Activated CD8-positive, alpha-beta memory T cell treated with anti-CD3 and anti-CD28 coated beads, Interleukin-2, amount 50 U/mL, for 1 hour (primary cell): ENCODE measurements at regions not wholly inside any gene's neighbourhood (a gene's known extent, or its start where the extent isn't known, plus 50 kb on each side); places are given as distances from the start of the nearest gene placed in this dataset.

Source experiments
- DNase-seq: peaks from one replicate; pipeline ENCODE4 v3.0.0-alpha.2; 2020; ENCODE audit errors: extremely low read depth

GRCh38 chr2:12968399-12968798 lies 251.7 kb downstream of the TRIB2 start:
- DNase-seq: no peak

- DNase-seq: no peak
Measured at GRCh38 chr2:12970861-12971260, 254.1 kb downstream of the TRIB2 start.

GRCh38 chr2:12971581-12972365 lies 255.0 kb downstream of the TRIB2 start:
- no peak for DNase-seq

GRCh38 chr2:12978066-12978835 lies 261.5 kb downstream of the TRIB2 start:
- DNase-seq: no peak

- no peak for DNase-seq
Measured at GRCh38 chr2:12979066-12979465, 262.3 kb downstream of the TRIB2 start.

GRCh38 chr2:12980817-12981216 lies 264.1 kb downstream of the TRIB2 start:
- DNase-seq: no peak

- DNase-seq: no peak
Measured at GRCh38 chr2:12982149-12982584, 265.4 kb downstream of the TRIB2 start.

- DNase-seq: no peak
Measured at GRCh38 chr2:12987246-12987645, 270.5 kb downstream of the TRIB2 start.

- no peak for DNase-seq
Measured at GRCh38 chr2:12988279-12988678, 271.5 kb downstream of the TRIB2 start.

- DNase-seq: no peak
Measured at GRCh38 chr2:12990523-12990922, 273.8 kb downstream of the TRIB2 start.

GRCh38 chr2:12998685-12999084 lies 281.9 kb downstream of the TRIB2 start:
- no peak for DNase-seq

GRCh38 chr2:13000664-13001363 lies 284.1 kb downstream of the TRIB2 start:
- DNase-seq: no peak

- DNase-seq: no peak
Measured at GRCh38 chr2:13001408-13001807, 284.7 kb downstream of the TRIB2 start.

GRCh38 chr2:13002536-13003331 lies 286.0 kb downstream of the TRIB2 start:
- no peak for DNase-seq

GRCh38 chr2:13003500-13003899 lies 286.8 kb downstream of the TRIB2 start:
- DNase-seq: no peak

GRCh38 chr2:13005048-13005447 lies 288.3 kb downstream of the TRIB2 start:
- no peak for DNase-seq

GRCh38 chr2:13005761-13006335 lies 289.1 kb downstream of the TRIB2 start:
- no peak for DNase-seq

GRCh38 chr2:13006426-13006825 lies 289.7 kb downstream of the TRIB2 start:
- DNase-seq: no peak

- peak; percentile 14 for DNase-seq
Measured at GRCh38 chr2:13006829-13007717, 290.3 kb downstream of the TRIB2 start.

GRCh38 chr2:13009027-13009642 lies 292.4 kb downstream of the TRIB2 start:
- no peak for DNase-seq
